GM21515 (cell line): ENCODE measurements at regions not wholly inside any gene's neighbourhood (a gene's known extent, or its start where the extent isn't known, plus 50 kb on each side); places are given as distances from the start of the nearest gene placed in this dataset.

Experiments
- ATAC-seq: cut with Tn5 transposase; IDR thresholded peaks from one replicate; pipeline ENCODE4 v1.9.1; 2021; ENCODE audit not compliant: unreplicated experiment

DNA sequence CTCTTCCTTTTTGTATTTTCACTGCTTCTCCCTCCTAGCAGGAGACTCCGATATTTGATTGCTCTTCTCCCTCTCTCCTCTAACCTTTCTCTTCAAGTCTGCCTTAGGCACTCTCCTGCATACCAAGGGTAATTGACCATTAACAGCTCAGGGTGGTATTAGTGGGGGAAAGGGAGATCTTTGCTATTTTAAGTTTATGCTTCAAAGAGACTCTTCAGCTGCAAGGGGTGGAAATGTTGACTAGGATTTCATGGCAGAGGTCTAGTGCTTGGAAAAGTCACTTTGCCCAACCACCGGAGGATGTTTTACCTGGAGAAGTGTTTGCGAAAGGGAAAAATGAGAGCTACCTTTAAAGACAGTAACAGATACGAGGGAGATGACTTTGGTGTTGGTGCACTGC, 453.7 kb downstream of the SLC4A3 start:
- no peak for ATAC-seq

DNA sequence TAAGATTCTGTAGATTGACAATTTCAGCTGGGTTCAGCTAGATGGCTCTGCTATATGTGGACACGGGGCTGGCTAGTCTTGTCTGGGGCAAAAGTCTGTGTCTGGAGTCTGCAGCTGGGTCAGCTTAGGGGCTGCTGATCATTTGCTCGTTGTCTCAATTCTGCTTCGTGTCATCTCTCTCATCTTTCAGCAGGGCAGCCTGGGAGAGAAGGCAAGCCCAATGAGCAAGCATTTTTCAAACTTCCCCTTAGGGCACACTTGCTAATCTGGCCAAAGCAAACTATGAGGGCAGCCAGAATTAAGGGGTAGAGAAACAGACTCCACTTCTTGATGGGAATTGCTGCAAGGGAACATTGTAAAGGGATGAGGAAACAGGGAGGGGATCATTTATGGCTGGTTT, 462.6 kb downstream of the SLC4A3 start:
- no peak for ATAC-seq

DNA sequence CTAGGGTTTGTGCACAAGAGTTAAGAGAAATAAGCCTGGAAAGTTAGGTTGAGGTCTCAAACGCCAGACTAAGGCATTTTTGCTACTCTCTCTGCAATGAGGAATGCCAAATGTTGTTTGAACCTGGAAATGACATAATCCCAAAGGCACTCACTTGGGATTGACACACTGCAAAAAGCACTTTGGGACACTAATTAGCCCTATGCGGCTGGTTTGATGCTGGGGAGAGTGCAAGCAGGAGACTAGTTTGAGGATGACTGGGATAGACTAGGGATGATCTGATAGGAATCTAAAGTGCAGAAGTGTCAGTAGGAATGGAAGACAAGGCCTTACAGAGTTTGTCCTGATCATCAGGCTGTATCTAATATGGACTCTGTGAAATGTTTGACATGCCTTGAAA, 469.0 kb downstream of the SLC4A3 start:
- ATAC-seq = no peak

DNA sequence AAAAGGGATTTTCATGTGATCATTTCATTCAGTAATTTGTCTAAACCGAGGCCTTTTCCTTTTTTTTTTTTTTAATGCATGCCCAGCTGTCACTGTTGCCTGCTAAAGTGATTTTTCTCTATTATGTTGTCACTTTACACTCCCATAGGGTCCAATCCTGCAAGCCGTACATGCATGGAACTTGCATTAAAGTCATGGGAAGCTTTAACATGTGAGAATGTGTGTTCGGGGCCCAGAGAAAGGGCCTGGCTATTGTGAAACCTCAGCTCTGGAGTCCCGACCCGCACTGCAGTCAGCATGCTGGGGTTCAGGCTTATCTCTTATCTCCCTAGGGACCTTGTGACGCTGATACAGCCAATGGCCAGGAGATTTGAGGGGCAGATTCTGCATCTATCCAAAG, 474.6 kb downstream of the SLC4A3 start:
- no peak for ATAC-seq

DNA sequence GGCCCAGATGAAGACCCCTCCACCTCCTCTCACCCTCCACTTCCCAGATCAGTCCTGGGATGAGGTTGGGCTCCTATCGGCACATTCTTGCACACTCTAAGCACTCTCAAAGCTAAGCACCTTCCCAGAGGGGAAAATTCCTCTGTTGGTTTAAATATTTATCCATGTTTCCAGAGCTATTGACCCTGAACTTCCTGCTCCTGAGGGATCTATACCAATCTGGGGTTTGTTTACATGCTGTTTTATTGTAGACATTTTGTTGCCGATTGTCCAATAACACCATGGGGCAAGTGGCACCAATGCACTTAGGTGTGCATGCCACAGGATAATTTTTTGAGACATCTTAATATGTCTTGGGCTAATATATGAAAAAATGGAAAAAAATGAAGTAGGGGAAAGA, 476.2 kb downstream of the SLC4A3 start:
- no peak for ATAC-seq

DNA sequence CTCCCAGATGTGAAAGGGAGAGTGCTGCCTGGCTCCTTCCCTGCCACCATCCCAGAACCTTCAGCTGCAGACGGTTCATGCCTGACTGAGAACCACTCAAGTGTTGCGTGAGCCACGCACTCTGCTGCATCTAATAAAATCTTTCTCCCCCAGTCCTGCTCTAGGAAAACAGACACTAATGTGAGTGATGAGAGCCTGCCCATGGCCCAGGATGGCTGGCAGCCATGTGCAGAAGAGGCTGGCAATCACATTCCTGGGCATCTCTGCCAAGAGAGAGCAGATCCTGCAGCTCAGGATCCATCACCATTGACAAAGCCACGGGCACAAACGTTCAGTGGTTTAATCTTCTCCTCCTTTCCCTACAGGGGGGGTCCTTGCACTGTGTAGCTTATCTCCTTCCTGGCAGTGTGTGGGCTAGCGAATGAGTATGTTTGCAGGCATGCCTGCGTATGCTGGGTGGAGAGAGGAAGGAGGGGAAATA, 477.5 kb downstream of the SLC4A3 start:
- no peak for ATAC-seq

DNA sequence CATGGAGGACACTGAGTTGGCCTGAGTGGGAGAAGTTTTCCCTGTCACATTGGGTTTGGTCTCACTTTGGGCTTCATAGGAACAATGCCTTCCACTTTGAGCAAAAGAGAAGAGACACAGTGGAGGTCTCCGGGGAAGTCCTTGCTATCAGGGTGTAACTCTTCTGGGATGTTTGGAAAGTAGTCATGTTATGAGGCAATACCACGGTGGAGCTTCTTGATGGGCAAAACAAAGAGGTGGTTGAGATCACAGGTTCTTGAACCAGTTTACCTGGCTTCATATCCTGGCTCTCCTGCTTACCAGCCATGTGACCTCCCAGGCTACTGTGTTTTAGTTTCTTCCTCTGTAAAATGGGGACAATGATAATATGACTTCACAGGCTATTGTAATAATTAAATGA, 478.6 kb downstream of the SLC4A3 start:
- ATAC-seq = no peak

DNA sequence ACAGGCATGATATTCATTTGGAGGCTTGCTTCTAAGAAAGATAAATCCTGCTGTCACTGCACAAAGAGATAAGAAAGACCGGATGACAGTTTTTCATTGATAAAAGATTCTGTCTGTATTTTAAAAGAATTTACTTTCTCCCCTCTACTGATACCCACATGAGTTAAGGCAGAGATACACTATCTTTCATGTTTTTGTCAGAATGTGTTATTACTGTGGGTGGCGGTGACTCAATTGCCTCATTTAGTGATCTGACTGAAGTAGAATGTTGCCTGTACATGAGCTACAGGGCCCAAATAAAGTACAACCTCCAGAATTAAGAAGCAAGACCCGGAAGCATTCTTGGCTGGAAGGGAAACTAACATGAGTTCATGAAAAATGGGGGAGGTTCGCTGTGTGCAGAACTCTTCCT, 480.0 kb downstream of the SLC4A3 start:
- ATAC-seq = no peak

DNA sequence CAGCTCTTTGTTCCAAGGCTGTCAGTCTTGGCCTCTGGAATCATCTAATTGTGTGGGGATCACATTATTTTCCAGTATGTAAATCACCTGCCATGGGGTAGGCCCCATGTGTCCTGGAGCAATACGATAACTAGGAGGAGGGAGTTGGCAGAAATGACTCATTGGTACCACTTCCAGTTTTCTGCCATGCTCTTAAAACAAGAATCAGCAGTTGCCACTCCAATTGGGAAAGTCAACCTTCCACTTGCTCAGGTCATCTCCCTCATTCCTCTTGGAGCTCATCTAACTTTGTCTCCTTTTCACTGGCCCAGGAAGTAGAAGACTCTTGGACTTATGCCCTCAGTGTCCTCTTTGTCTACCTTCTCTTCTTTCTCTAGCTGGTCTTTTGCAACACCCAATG, 487.0 kb downstream of the SLC4A3 start:
- ATAC-seq = no peak

DNA sequence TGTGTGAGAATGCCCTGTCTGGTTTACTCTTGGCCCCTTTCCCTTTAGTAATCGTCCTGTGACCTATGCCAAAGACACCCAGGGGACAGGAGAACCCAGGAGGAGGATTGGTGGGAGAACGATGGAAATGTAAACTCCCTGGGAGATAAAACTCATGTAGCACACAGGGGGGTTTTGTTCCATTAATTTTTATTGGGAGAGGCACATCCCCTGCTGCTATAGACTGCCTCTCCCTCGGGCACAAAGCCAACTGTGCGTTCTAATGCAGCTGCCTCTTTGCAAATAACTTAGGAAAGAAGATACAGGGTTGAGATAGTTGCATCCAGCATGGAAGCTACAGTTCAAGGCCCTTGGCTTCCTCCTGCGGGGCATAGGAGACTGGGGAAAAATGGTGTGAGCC, 489.6 kb downstream of the SLC4A3 start:
- no peak for ATAC-seq

DNA sequence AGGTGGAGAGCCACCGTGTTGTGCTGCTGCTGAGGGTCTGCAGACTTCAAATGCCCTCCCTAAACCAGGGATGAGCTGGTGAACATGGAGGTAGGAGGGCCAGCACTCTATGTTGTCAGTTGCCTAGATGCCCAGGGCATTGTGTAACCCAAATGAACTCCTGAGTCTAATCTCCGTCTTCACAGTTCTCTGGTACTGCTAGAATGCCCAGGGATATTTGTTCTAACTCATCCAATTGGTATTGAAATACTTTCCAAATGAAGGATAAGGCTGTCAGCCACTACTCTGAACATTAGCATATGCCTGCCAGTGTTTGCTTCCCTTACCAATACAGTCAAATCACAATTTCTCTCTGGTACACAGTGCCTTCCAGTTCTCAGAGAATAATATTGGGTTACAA, 492.6 kb downstream of the SLC4A3 start:
- no peak for ATAC-seq

DNA sequence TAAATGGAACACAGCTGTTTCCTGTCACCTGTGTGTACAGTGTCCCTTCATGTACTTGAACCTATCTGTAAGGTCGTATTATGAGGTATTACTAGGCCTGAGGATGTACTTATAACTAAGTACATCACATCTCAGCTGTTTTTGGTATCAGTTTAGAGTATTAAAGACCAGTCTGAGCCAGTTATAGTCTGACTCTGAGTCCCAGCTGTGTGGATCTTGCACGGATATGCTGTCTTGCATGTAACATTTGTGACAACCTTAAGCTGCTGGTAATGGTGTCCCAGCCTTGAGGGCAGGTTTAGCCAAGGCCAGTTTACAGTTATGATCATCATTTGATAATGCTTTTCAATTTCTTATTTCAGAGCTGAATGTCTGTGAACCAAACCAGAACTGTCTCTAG, 496.3 kb downstream of the SLC4A3 start:
- no peak for ATAC-seq

DNA sequence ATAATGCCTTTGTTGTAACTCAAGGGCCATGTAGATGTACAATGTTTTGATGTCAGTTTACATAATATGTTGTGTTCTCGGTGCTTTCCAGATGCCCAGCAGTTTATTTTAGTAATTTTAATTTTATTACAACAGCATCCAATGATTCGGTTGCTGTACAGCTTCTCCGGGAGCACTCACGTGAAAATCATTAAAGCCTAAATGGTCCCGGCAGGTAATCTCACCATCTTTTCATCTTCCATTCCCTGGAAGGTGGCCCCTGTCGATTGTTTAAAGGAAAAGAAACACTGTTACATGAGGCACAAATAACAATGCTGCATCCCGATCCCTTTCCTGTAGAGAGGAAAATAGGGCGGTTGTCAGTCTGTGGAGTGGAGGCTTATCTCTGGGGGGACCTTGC, 498.1 kb downstream of the SLC4A3 start:
- no peak for ATAC-seq

DNA sequence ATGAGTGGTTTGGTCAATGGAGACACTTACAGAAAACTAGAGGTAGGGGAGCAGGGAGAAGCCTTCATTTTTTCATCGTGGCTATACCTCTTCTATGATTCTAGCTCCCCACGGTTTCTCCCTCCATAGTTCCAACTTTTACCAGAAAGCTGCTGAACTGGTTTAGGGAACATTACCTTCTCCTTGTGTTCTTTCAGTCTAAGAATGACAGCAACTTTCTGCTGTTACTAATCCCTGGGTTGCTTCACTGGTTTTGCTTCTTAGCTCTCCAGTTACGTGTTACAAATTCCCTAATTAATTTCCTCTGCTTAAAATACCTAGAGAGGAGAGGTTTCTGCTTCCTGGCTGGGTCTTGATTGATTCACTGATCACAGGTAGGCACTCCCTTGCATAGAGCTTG, 499.9 kb downstream of the SLC4A3 start:
- no peak for ATAC-seq

DNA sequence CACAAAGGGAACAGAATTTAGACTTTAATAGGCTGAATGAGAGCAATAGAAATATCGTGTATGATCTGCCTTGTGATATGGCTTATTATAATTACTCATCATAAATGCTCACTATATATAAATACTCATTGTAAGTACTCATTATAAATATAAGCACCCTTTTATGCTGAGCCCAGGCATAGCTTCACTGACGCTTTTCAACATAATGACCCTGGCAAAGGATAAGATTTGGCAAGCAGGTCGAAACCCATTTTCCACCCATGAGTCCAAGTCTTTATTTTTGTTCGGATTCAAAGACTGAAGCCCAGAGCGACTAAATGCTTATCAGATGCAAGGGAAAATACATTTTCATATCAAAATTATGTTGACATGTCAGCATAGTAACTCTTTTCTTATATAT, 500.4 kb downstream of the SLC4A3 start:
- ATAC-seq = no peak

DNA sequence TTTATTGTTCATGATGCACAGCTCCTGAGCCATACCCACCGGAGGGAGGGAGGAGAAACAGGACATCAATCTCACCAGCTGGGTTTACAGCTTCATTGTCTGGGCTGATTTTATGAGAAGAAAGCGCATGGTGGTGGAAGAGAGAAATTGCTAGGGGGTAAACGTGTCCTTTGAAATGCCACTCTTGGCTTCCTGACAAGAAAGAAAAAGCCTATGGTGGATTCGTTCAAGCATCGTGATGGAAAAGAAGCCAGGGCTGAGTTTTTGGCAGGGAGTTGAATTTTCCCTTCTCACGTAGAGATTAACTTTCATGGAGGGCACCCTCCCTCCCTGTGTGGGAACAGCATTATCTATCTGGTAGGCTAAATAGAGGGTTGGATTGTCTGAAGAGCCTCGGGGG, 502.0 kb downstream of the SLC4A3 start:
- ATAC-seq = no peak

DNA sequence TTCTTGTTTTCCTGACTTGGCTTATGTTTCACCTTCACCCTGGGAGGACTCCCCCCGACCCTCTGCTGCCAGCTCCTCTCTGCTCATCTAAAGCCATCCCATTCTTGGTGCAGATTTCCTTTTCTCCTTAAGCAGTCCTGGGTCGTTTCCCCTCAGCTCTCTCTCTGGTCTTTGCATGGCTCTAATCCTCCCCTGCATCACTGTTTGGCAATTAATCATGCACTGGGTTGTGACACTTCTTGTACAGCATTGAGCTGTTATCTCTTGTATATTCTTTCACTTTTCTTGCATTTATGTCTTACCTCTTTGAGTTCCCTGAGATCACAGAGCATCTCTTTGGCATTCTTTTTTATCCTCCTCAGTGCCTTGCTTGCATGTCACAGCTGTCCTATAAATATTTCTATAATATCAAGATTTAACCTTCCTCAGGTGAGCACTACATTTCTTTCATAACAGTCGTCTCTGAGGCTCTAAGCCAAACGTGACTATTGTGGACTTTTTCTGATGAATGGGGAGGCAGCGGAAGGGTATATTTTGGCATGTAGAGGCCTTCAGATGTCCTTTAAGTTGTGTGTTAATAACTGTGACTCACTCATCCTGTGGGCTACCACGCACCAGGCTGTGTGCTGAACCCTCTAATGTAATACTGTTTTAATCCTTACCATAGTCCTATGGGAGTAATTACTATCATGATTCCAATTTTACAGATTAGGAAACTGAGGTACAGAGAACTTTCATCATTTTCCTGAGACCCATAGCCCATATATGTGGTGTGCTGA, 507.5 kb downstream of the SLC4A3 start:
- ATAC-seq = no peak

DNA sequence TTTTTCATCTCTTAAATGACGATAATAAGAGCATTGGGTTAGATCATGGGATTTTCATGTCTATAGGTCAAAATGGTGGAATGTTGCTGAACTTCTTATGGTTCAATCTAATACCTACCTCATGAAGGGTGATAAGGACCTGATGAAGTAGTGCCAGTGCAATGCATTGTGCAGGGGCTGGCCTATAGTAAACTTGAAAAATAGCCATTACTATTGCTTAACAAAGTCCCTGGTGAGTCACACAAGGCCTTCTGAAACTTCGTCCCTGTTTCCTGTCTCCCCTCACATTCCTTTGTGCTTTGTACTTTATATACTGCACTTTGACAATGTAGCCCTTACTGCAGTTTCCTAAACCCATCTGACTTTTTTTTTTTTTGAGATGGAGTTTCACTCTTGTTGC, 515.9 kb downstream of the SLC4A3 start:
- ATAC-seq = no peak

DNA sequence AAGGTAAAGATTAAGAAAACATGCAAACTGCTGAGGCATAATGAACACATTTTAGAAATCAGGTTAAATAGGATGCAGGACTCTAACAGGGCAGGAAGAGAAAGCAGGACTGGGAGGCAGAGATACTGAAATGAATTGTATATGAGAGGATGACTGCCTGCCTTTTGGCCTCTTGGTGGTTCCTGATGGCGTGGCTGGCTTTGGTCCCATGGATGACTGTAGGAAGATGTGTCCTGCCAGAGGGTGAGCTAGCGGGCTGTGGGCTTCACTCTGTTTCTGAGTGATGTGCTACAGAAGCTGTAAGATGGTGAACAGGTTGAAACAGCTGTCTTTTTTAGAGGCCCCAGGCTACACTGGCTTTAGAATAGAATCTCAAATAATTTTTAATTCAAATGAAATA, 517.0 kb downstream of the SLC4A3 start:
- ATAC-seq = no peak

DNA sequence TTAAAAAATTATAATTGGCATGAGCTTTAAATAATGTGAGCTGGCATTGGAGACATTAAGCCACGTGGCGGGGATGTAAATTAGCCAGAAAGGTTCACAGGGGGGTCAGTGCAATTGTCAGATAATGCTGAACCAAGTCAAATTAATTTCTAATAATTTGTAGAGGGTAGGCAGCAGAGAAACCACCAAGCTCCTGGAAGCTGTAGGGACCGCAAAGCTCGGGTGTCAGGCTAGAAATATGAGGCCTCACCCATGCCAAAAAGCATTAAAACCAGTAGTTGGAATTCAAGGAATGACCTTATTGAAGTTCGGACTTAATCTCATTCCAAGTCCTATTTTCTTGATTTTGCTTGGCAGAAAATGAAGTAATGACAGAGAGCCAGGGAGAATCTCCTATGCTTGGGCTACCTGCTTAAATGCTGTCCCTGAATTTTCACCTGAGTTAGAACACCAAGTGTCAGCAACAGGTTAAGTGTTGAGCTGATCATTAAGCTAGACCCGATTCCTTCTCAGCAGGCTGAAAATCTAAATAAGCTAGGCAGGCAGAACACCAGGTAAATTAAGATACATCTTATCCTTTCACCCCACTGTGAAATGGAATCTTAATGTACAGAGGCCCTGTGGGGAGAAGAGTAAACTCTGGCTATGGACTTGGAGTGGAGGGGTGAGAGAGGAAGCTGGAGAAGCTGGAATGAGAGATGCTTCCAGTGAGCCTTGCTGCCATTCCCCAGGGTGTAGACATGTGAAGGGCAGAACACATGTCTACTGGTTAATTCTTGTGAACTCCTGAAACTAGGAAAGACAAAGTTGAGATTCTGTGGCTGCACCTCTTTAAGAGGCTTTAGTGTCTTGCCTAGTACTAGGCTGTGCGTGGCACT, 520.0 kb downstream of the SLC4A3 start:
- ATAC-seq = no peak

DNA sequence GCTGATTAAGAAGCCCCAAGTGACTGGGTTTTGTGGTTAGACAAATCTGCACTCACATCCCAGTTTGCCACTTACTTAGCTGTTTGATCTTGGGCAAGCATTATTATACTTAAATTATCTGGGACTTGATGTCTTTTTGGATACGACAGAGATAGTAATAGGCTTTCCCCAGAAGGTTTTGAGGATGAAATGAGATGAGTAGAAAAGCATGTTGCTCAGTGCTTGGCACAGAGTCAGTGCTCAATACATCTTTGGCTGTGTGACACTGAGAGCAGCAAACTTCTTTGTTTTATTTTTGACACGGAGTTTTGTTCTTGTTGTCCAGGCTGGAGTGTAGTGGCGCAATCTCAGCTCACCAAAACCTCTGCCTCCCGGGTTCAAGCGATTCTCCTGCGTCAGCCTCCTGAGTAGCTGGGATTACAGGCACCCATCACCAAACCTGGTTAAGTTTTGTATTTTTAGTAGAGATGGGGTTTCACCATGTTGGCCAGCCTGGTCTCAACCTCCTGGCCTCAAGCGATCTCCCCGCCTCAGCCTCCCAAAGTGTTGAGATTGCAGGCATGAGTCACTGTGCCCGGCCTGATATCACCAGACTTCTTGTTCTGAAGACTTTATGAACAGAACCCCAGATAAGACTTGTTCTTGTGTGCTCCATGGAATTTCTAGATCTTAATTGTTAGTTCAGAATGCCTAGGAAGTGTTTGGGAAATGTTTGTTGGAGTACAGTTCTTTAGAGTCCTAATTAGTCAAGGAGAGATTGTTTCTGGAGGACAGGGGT, 521.2 kb downstream of the SLC4A3 start:
- no peak for ATAC-seq

DNA sequence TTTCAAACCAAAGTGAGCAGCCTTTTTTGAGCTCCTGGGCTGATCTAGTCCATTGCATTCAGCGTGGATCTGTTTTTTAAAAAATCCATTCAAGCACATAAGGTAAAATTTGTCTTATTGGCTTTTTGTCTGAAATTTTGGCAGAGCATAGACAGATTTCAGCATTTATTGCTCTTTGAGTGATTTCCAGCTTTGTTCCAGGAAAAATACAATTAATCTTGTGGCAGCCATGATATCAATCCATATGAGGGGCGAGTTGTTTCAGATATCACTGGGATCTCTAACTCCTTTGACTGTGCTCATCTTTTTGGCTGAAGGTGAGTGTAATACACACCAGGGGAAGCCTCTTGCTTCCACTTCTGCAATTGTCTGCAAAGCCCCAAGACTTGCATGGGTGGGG, 523.9 kb downstream of the SLC4A3 start:
- no peak for ATAC-seq
